CD4-positive, alpha-beta T cell (primary cell): ENCODE measurements at regions not wholly inside any gene's neighbourhood (a gene's known extent, or its start where the extent isn't known, plus 50 kb on each side); places are given as distances from the start of the nearest gene placed in this dataset.
"Not testable (repeated sequence)": the region's sequence is repeated elsewhere in the genome, so short reads cannot be mapped to it uniquely, and the experiment has no call there.

Experiments used
- ATAC-seq: fragments of 200-7000 bp; cut with Tn5 transposase; one replicate; pipeline ENCODE4 v1.10.0; 2022; ENCODE audit warnings: mild to moderate bottlenecking; ENCODE audit not compliant: poor library complexity
- CTCF ChIA-PET: fragments of 350-600 bp; sonication (Branson Sonifier 250); formaldehyde crosslinking; loops from one replicate; lab custom pipeline; 2021; ENCODE audit warnings: antibody characterized with exemption, inconsistent platforms; lab: Charles Lee
- POLR2A ChIA-PET: fragments of 350-600 bp; sonication (Branson Sonifier 250); formaldehyde crosslinking; loops from one replicate; lab custom pipeline; 2021; ENCODE audit warnings: antibody characterized with exemption, inconsistent platforms; lab: Charles Lee
- DNase-seq, 14 experiments: peaks; one replicate each; pipeline ENCODE4 v3.0.0-alpha.2; 2013 to 2020; ENCODE audit warnings: mixed read lengths in 2 of 14
- H3K27ac ChIP-seq, 2 donors: one replicate each; pipeline versions ENCODE4 v1.5.1 to v1.7.0; 2013; ENCODE audit warnings: low read length in 2 of 2, low read depth in 1 of 2, mild to moderate bottlenecking in 1 of 2
- H3K27me3 ChIP-seq, 2 experiments: 1 replicate in 1 of 2; 2 replicates in 1 of 2; pipeline versions ENCODE4 v1.6.1 to v1.7.0; 2013; ENCODE audit warnings: low read length in 2 of 2, control low read depth in 1 of 2, mild to moderate bottlenecking in 1 of 2, moderate library complexity in 1 of 2; ENCODE audit not compliant: insufficient read depth in 2 of 2, control insufficient read depth in 1 of 2
- H3K36me3 ChIP-seq: one replicate; pipeline ENCODE4 v1.6.1; 2013; ENCODE audit warnings: low read length, control low read depth; ENCODE audit not compliant: insufficient read depth
- H3K4me1 ChIP-seq: one replicate; pipeline ENCODE4 v1.6.1; 2013; ENCODE audit warnings: low read length, control low read depth; ENCODE audit not compliant: insufficient read depth
- H3K4me3 ChIP-seq: one replicate; pipeline ENCODE4 v1.5.1; 2013; ENCODE audit warnings: mild to moderate bottlenecking, low read length, moderate library complexity
- H3K9me3 ChIP-seq, 2 experiments: 1 replicate in 1 of 2; 2 replicates in 1 of 2; pipeline versions ENCODE4 v1.6.1 to v1.7.0; 2013; ENCODE audit warnings: low read length in 2 of 2, mild to moderate bottlenecking in 2 of 2, control low read depth in 1 of 2, moderate library complexity in 1 of 2; ENCODE audit not compliant: control insufficient read depth in 1 of 2, insufficient read depth in 1 of 2
- H3K27ac Mint-ChIP-seq: one replicate; pipeline ENCODE4 v1.8.0; 2020; ENCODE audit warnings: mixed read lengths
- H3K27me3 Mint-ChIP-seq: one replicate; pipeline ENCODE4 v1.8.0; 2021; ENCODE audit warnings: mixed read lengths
- H3K36me3 Mint-ChIP-seq: one replicate; pipeline ENCODE4 v1.8.0; 2021; ENCODE audit warnings: low read depth, mixed read lengths
- H3K4me1 Mint-ChIP-seq: one replicate; pipeline ENCODE4 v1.8.0; 2021; ENCODE audit warnings: low read depth, mixed read lengths
- H3K4me3 Mint-ChIP-seq: one replicate; pipeline ENCODE4 v1.8.0; 2020; ENCODE audit warnings: mild to moderate bottlenecking, mixed read lengths
- H3K9me3 Mint-ChIP-seq: one replicate; pipeline ENCODE4 v1.8.0; 2020; ENCODE audit warnings: mixed read lengths
- CTCF ChIP-seq: fragments of 200-600 bp; IDR thresholded peaks from one replicate; pipeline ENCODE4 v1.8.0; 2022; ENCODE audit warnings: antibody characterized with exemption, mild to moderate bottlenecking
- intact Hi-C, 2 experiments: fragments of 100-400 bp; cut with DNase I in 1 of 2; cut with micrococcal nuclease in 1 of 2; formaldehyde crosslinking; loops; one replicate each; pipeline versions ENCODE4 v1.15.1 to v1.9.0; 2023 to 2025; cut with DNase I, micrococcal nuclease

- no peak overlapping the region for H3K27ac Mint-ChIP-seq
- no peak for TF ChIP-seq CTCF
- H3K27me3 Mint-ChIP-seq: no peaks in the 10 kb centered on the region
- H3K4me1 Mint-ChIP-seq: no peaks in the 10 kb centered on the region
- POLR2A ChIA-PET: no interaction called here
- ATAC-seq (no peak), DNase-seq (no peak)
- H3K4me3 ChIP-seq: no peak overlapping the region
- intact Hi-C loops: no loop called here
- no peaks in the 10 kb centered on the region for H3K9me3 Mint-ChIP-seq
- CTCF ChIA-PET: no interaction called here
- no peaks in the 10 kb centered on the region for H3K4me1 ChIP-seq
- H3K9me3 ChIP-seq: no peaks in the 10 kb centered on the region
- H3K4me3 Mint-ChIP-seq: no peak overlapping the region
- H3K36me3 Mint-ChIP-seq: no peaks in the 10 kb centered on the region
- no peaks in the 10 kb centered on the region for H3K36me3 ChIP-seq
- no peak overlapping the region for H3K27ac ChIP-seq
- H3K27me3 ChIP-seq: no peaks in the 10 kb centered on the region
Measured at GRCh38 chr7:6889252-6889812, 63.3 kb upstream of the CCZ1B start.

GRCh38 chr7:6902097-6902518 is 76.0 kb upstream of the CCZ1B start:
- H3K9me3 Mint-ChIP-seq, ATAC-seq, H3K27ac Mint-ChIP-seq, DNase-seq, H3K9me3 ChIP-seq, H3K36me3 ChIP-seq, H3K4me3 Mint-ChIP-seq, CTCF ChIA-PET, H3K27ac ChIP-seq, intact Hi-C loops, H3K27me3 ChIP-seq, H3K27me3 Mint-ChIP-seq, POLR2A ChIA-PET, H3K36me3 Mint-ChIP-seq, H3K4me1 ChIP-seq, H3K4me3 ChIP-seq, H3K4me1 Mint-ChIP-seq: not testable (repeated sequence)

GRCh38 chr7:6903289-6903688 is 77.2 kb upstream of the CCZ1B start:
- H3K36me3 ChIP-seq, H3K27ac Mint-ChIP-seq, H3K27me3 ChIP-seq, H3K27ac ChIP-seq, H3K9me3 ChIP-seq, H3K9me3 Mint-ChIP-seq, intact Hi-C loops, H3K4me1 ChIP-seq, ATAC-seq, POLR2A ChIA-PET, H3K4me1 Mint-ChIP-seq, H3K4me3 ChIP-seq, DNase-seq, H3K4me3 Mint-ChIP-seq, H3K36me3 Mint-ChIP-seq, H3K27me3 Mint-ChIP-seq, CTCF ChIA-PET: not testable (repeated sequence)

GRCh38 chr7:6903792-6904191 is 77.7 kb upstream of the CCZ1B start:
- H3K36me3 ChIP-seq, H3K4me3 Mint-ChIP-seq, H3K4me1 Mint-ChIP-seq, POLR2A ChIA-PET, ATAC-seq, H3K4me1 ChIP-seq, H3K27ac ChIP-seq, H3K27ac Mint-ChIP-seq, CTCF ChIA-PET, intact Hi-C loops, H3K9me3 Mint-ChIP-seq, H3K36me3 Mint-ChIP-seq, H3K9me3 ChIP-seq, DNase-seq, H3K27me3 ChIP-seq, H3K4me3 ChIP-seq, H3K27me3 Mint-ChIP-seq: not testable (repeated sequence)
